ENCODE measurements at regions not wholly inside any gene's neighbourhood (a gene's known extent, or its start where the extent isn't known, plus 50 kb on each side); places are given as distances from the start of the nearest gene placed in this dataset.

DNA sequence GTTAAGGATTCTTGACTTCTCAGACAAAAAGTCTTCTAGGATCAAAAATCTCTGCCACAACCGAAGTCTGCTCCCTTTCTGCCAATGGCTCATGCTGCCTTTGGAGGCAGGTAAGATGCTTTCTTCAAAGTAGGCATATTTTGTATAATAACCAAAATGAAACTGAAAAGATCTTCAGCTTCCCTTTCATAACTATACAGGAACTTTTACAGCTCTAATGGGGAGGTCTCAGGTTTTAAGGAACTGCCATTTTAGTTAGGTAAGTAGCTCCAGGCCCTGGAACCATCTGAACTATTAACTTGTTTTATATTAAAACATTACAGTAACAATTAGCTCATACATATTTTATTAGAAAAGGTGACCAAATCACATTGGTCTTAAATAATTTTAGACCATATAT lies 110.9 kb upstream of the FREM1 start:
- Histone ChIP-seq H2AFZ (ENCODE audit: low read length) (no peak overlapping the region), H3K14ac (ENCODE audit: insufficient read length) (no peak overlapping the region), H3K4me2 (ENCODE audit: insufficient read depth in 1 of 2, low read depth in 2 of 2, low read length in 2 of 2) (no peak overlapping the region), H3K27ac (ENCODE audit: low read depth, low read length) (no peak overlapping the region), H3K4ac (replicated peaks; ENCODE audit: insufficient read length, low read depth, low read length) (no peak overlapping the region), H2BK20ac (ENCODE audit: low read length) (no peak overlapping the region), H2AK5ac (ENCODE audit: low read depth, low read length) (no peak overlapping the region), H3K79me2 (ENCODE audit: control insufficient read depth in 1 of 2, insufficient read depth in 2 of 2, low read length in 2 of 2) (no peaks in the 10 kb centered on the region), H3K79me1 (ENCODE audit: low read depth, low read length) (no peaks in the 10 kb centered on the region), H2BK120ac (replicated peaks; ENCODE audit: low read depth, low read length) (no peak overlapping the region), H3K36me3 (ENCODE audit: control insufficient read depth in 2 of 4, insufficient read depth in 4 of 4, low read length in 3 of 4) (no peaks in the 10 kb centered on the region), H4K20me1 (replicated peaks in 1 of 2; ENCODE audit: control insufficient read depth in 1 of 2, insufficient read depth in 2 of 2, low read length in 2 of 2) (no peaks in the 10 kb centered on the region), H3K18ac (ENCODE audit: extremely low read depth, low read length) (no peak overlapping the region), H4K91ac (replicated peaks; ENCODE audit: insufficient read length, low read length) (no peak overlapping the region), H2BK5ac (ENCODE audit: low read depth, low read length) (no peak overlapping the region), H2BK12ac (ENCODE audit: low read depth, low read length) (no peak overlapping the region), H3K4me3 (ENCODE audit: extremely low read depth in 1 of 4, insufficient read depth in 2 of 4, low read depth in 3 of 4, low read length in 4 of 4) (no peak overlapping the region), H3K4me1 (replicated peaks in 1 of 4; ENCODE audit: control insufficient read depth in 3 of 4, insufficient read depth in 4 of 4, low read length in 3 of 4) (no peaks in the 10 kb centered on the region), H4K5ac (ENCODE audit: insufficient read length, low read depth, low read length) (no peak overlapping the region), H3K56ac (replicated peaks; ENCODE audit: insufficient read length, low read depth, low read length) (no peak overlapping the region), H3K27me3 (replicated peaks in 1 of 4; ENCODE audit: control insufficient read depth in 3 of 4, extremely low read depth in 1 of 4, insufficient read depth in 3 of 4, low read length in 3 of 4) (no peaks in the 10 kb centered on the region), H3K9ac (replicated peaks in 1 of 4; ENCODE audit: extremely low read depth in 1 of 4, low read depth in 3 of 4, low read length in 3 of 4) (no peak overlapping the region), H4K8ac (ENCODE audit: extremely low read depth, insufficient read depth, low read length) (no peak overlapping the region), H2BK15ac (ENCODE audit: low read length) (no peak overlapping the region), H3K23me2 (ENCODE audit: low read depth, low read length) (peaks cover 2% of the 10 kb centered on the region; the same call in 1 of the 2 replicates), H3K23ac (ENCODE audit: insufficient read length) (no peak overlapping the region), H3K9me3 (ENCODE audit: insufficient read depth in 2 of 2, low read depth in 1 of 2, low read length in 1 of 2) (no peaks in the 10 kb centered on the region)
- DNase-seq (ENCODE audit: low read depth in 1 of 2, low spot score in 2 of 2) (no peak), FAIRE-seq (no peak)
- 88% methylated on average over 1 of the region's 1 CpG; no CpG with 5 or more reads in 1 of the 2 experiments for WGBS, 2 experiments (ENCODE audit: extremely low coverage in 1 of 2, insufficient coverage in 1 of 2, insufficient read length in 1 of 2, insufficient replicate concordance in 2 of 2, low coverage in 1 of 2, low lambda C conversion rate in 2 of 2, missing lambda C conversion rate in 1 of 2)
- TF ChIP-seq EGR1 (IDR thresholded peaks at IDR 0.05; ENCODE audit: borderline replicate concordance, low read depth, low read length) (no peak), CREB1 (IDR thresholded peaks at IDR 0.05) (no peak), SIX5 (IDR thresholded peaks at IDR 0.05; ENCODE audit: low read depth, low read length) (no peak), POLR2A (IDR thresholded peaks at IDR 0.05; ENCODE audit: control extremely low read depth in 1 of 2, low read depth in 2 of 2, low read length in 2 of 2) (no peak)
- TF ChIP-seq, protein P1, sequence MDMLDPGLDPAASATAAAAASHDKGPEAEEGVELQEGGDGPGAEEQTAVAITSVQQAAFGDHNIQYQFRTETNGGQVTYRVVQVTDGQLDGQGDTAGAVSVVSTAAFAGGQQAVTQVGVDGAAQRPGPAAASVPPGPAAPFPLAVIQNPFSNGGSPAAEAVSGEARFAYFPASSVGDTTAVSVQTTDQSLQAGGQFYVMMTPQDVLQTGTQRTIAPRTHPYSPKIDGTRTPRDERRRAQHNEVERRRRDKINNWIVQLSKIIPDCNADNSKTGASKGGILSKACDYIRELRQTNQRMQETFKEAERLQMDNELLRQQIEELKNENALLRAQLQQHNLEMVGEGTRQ (IDR thresholded peaks at IDR 0.05; ENCODE audit: low read length) = no peak
- ChIA-PET POLR2A (ENCODE audit: partially characterized antibody) (no interaction called here), CTCF (ENCODE audit: partially characterized antibody) (interaction anchor here (0.6 to 1.9 kb wide), 3 partner anchors 13 to 1872 kb away, joined by 3 to 5 read pairs (median 4); no protein-coding TSS in a partner anchor)
